A673 (cell line): ENCODE measurements at regions not wholly inside any gene's neighbourhood (a gene's known extent, or its start where the extent isn't known, plus 50 kb on each side); places are given as distances from the start of the nearest gene placed in this dataset.
"Not testable (repeated sequence)": the region's sequence is repeated elsewhere in the genome, so short reads cannot be mapped to it uniquely, and the experiment has no call there.

Experiments
- EZH2 ChIP-seq: fragments of 200-600 bp; sonication (generic); IDR thresholded peaks from 2 replicates; pipeline ENCODE4 v1.6.1; 2017; ENCODE audit warnings: borderline replicate concordance, low read depth, mild to moderate bottlenecking, mixed read lengths, antibody characterized with exemption, low read length; ENCODE audit not compliant: poor library complexity, severe bottlenecking
- TF ChIP-seq, protein P1 (sequence below): fragments of 300-800, 200-600 bp; sonication (generic); conservative IDR thresholded peaks from 2 replicates; pipeline ENCODE4 v1.5.1; 2017; ENCODE audit warnings: low read depth, mild to moderate bottlenecking, antibody characterized with exemption, low read length, moderate library complexity, mixed read lengths

- TF ChIP-seq, protein P1, sequence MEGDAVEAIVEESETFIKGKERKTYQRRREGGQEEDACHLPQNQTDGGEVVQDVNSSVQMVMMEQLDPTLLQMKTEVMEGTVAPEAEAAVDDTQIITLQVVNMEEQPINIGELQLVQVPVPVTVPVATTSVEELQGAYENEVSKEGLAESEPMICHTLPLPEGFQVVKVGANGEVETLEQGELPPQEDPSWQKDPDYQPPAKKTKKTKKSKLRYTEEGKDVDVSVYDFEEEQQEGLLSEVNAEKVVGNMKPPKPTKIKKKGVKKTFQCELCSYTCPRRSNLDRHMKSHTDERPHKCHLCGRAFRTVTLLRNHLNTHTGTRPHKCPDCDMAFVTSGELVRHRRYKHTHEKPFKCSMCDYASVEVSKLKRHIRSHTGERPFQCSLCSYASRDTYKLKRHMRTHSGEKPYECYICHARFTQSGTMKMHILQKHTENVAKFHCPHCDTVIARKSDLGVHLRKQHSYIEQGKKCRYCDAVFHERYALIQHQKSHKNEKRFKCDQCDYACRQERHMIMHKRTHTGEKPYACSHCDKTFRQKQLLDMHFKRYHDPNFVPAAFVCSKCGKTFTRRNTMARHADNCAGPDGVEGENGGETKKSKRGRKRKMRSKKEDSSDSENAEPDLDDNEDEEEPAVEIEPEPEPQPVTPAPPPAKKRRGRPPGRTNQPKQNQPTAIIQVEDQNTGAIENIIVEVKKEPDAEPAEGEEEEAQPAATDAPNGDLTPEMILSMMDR: not testable (repeated sequence)
- not testable (repeated sequence) for TF ChIP-seq EZH2
These were observed 206.9 kb downstream of the LAT start for GRCh38 chr16:29191636-29192180.
